SK-N-SH treated with all-trans-retinoic acid at 6 μM for 48 hours (cell line): ENCODE measurements at regions not wholly inside any gene's neighbourhood (a gene's known extent, or its start where the extent isn't known, plus 50 kb on each side); places are given as distances from the start of the nearest gene placed in this dataset.

Experiments used
- ATAC-seq: fragments of 200-7000 bp; cut with Tn5 transposase; 3 replicates; pipeline ENCODE4 v1.9.1; 2020; ENCODE audit warnings: mild to moderate bottlenecking, moderate library complexity
- ARNTL ChIP-seq: fragments of 450-650 bp; formaldehyde crosslinking; IDR thresholded peaks from 2 replicates; pipeline ENCODE4 v1.5.0; 2020; ENCODE audit warnings: low read depth, mild to moderate bottlenecking, moderate library complexity, borderline replicate concordance
- BACH2 ChIP-seq: fragments of 250-450 bp; sonication (Bioruptor Pico); IDR thresholded peaks from 2 replicates; pipeline ENCODE4 v1.9.0; 2021; ENCODE audit warnings: mild to moderate bottlenecking, borderline replicate concordance
- CREB5 ChIP-seq: fragments of 250-450 bp; sonication (Bioruptor Pico); IDR thresholded peaks from 2 replicates; pipeline ENCODE4 v1.5.1; 2020; ENCODE audit warnings: low read depth, mild to moderate bottlenecking, moderate library complexity
- CSDC2 ChIP-seq: fragments of 250-450 bp; sonication (Bioruptor Pico); IDR thresholded peaks from 2 replicates; pipeline ENCODE4 v1.5.0; 2020; ENCODE audit warnings: mild to moderate bottlenecking, moderate library complexity
- CSRNP3 ChIP-seq: fragments of 250-450 bp; sonication (Bioruptor Pico); IDR thresholded peaks from 2 replicates; pipeline ENCODE4 v1.5.1; 2021; ENCODE audit warnings: mild to moderate bottlenecking, moderate library complexity
- ESRRG ChIP-seq: fragments of 250-450 bp; sonication (Bioruptor Pico); IDR thresholded peaks from 2 replicates; pipeline ENCODE4 v1.6.1; 2021; ENCODE audit warnings: mild to moderate bottlenecking
- GLIS3 ChIP-seq: fragments of 250-450 bp; sonication (Bioruptor Pico); IDR thresholded peaks from 2 replicates; pipeline ENCODE4 v1.5.0; 2020; ENCODE audit warnings: mild to moderate bottlenecking, moderate library complexity
- ISL1 ChIP-seq: fragments of 250-450 bp; sonication (Bioruptor Pico); IDR thresholded peaks from 2 replicates; pipeline ENCODE4 v2.1.2; 2022; ENCODE audit warnings: mild to moderate bottlenecking, moderate library complexity
- OSR1 ChIP-seq: fragments of 250-450 bp; sonication (Bioruptor Pico); IDR thresholded peaks from 2 replicates; pipeline ENCODE4 v1.8.0; 2022; ENCODE audit warnings: moderate library complexity, mild to moderate bottlenecking, inconsistent platforms
- PATZ1 ChIP-seq: fragments of 250-450 bp; sonication (Bioruptor Pico); IDR thresholded peaks from 2 replicates; pipeline ENCODE4 v1.8.0; 2020; ENCODE audit warnings: mild to moderate bottlenecking, moderate library complexity, borderline replicate concordance
- POU6F1 ChIP-seq: fragments of 250-450 bp; sonication (Bioruptor Pico); IDR thresholded peaks from 2 replicates; pipeline ENCODE4 v1.8.0; 2021; ENCODE audit warnings: low read depth, mild to moderate bottlenecking, moderate library complexity, borderline replicate concordance
- PPARA ChIP-seq: fragments of 250-450 bp; sonication (Bioruptor Pico); IDR thresholded peaks from 2 replicates; pipeline ENCODE4 v1.5.0; 2020; ENCODE audit warnings: mild to moderate bottlenecking, borderline replicate concordance
- RARB ChIP-seq: fragments of 250-450 bp; sonication (Bioruptor Pico); IDR thresholded peaks from 2 replicates; pipeline ENCODE4 v1.8.0; 2021; ENCODE audit warnings: mild to moderate bottlenecking, moderate library complexity
- SNAI2 ChIP-seq: fragments of 250-450 bp; sonication (Bioruptor Pico); IDR thresholded peaks from 2 replicates; pipeline ENCODE4 v1.5.0; 2020; ENCODE audit warnings: mild to moderate bottlenecking, moderate library complexity
- TCF4 ChIP-seq: fragments of 250-450 bp; sonication (Bioruptor Pico); IDR thresholded peaks from 2 replicates; pipeline ENCODE4 v1.8.0; 2021; ENCODE audit warnings: mild to moderate bottlenecking, moderate library complexity, borderline replicate concordance
- TOX ChIP-seq: fragments of 250-450 bp; sonication (Bioruptor Pico); IDR thresholded peaks from 2 replicates; pipeline ENCODE4 v1.8.0; 2021; ENCODE audit warnings: mild to moderate bottlenecking, moderate library complexity, borderline replicate concordance
- TSHZ2 ChIP-seq: fragments of 250-450 bp; sonication (Bioruptor Pico); IDR thresholded peaks from 2 replicates; pipeline ENCODE4 v1.5.0; 2020; ENCODE audit warnings: mild to moderate bottlenecking, moderate library complexity
- ZC3H10 ChIP-seq: fragments of 250-450 bp; sonication (Bioruptor Pico); IDR thresholded peaks from 2 replicates; pipeline ENCODE4 v1.5.1; 2021; ENCODE audit warnings: mild to moderate bottlenecking, moderate library complexity
- ZFP3 ChIP-seq: fragments of 250-450 bp; sonication (Bioruptor Pico); IDR thresholded peaks from 2 replicates; pipeline ENCODE4 v1.5.0; 2020; ENCODE audit warnings: mild to moderate bottlenecking, moderate library complexity
- ZFP30 ChIP-seq: fragments of 450-650 bp; formaldehyde crosslinking; IDR thresholded peaks from 2 replicates; pipeline ENCODE4 v1.5.0; 2022; ENCODE audit warnings: mild to moderate bottlenecking, moderate library complexity
- ZNF565 ChIP-seq: fragments of 450-650 bp; formaldehyde crosslinking; conservative IDR thresholded peaks from 2 replicates; pipeline ENCODE4 v1.5.0; 2020; ENCODE audit warnings: low read depth, mild to moderate bottlenecking, moderate library complexity
- ZNF8 ChIP-seq: fragments of 450-650 bp; formaldehyde crosslinking; IDR thresholded peaks from 2 replicates; pipeline ENCODE4 v1.5.0; 2020; ENCODE audit warnings: mild to moderate bottlenecking, moderate library complexity

GRCh38 chr6:113598786-113599185 lies 258.4 kb upstream of the MARCKS start:
- TF ChIP-seq CSRNP3 (CRISPR knock-in tag) (no peak), TCF4 (CRISPR knock-in tag) (no peak), BACH2 (CRISPR knock-in tag) (no peak)
- ATAC-seq, result no peak

- ATAC-seq, result no peak
- TF ChIP-seq CSDC2 (CRISPR knock-in tag) (no peak), CREB5 (CRISPR knock-in tag) (no peak), TSHZ2 (no peak), POU6F1 (no peak), TCF4 (CRISPR knock-in tag) (no peak), RARB (CRISPR knock-in tag) (no peak), TOX (CRISPR knock-in tag) (no peak), PPARA (CRISPR knock-in tag) (no peak), SNAI2 (CRISPR knock-in tag) (no peak), ZNF565 (no peak), GLIS3 (CRISPR knock-in tag) (no peak), ISL1 (no peak), PATZ1 (no peak), ZNF8 (no peak), ZFP30 (no peak), ARNTL (CRISPR knock-in tag) (no peak), BACH2 (CRISPR knock-in tag) (no peak), OSR1 (CRISPR knock-in tag) (no peak)
Observed at GRCh38 chr6:113599444-113599843, 257.7 kb upstream of the MARCKS start.

- ATAC-seq, result no peak
- no peak for TF ChIP-seq ZNF565
- no peak for TF ChIP-seq SNAI2 (CRISPR knock-in tag)
- TF ChIP-seq PATZ1, result no peak
- TF ChIP-seq ESRRG (CRISPR knock-in tag), result no peak
- no peak for TF ChIP-seq ZFP3
- TF ChIP-seq POU6F1, result no peak
- TF ChIP-seq TOX (CRISPR knock-in tag), result no peak
- no peak for TF ChIP-seq OSR1 (CRISPR knock-in tag)
- no peak for TF ChIP-seq CREB5 (CRISPR knock-in tag)
- no peak for TF ChIP-seq ZC3H10
- TF ChIP-seq ZFP30, result no peak
- TF ChIP-seq BACH2 (CRISPR knock-in tag), result no peak
- TF ChIP-seq RARB (CRISPR knock-in tag), result no peak
- TF ChIP-seq ARNTL (CRISPR knock-in tag), result no peak
- TF ChIP-seq CSDC2 (CRISPR knock-in tag), result no peak
Observed at GRCh38 chr6:113600551-113601339, 256.4 kb upstream of the MARCKS start.
